ENCODE measurements at regions not wholly inside any gene's neighbourhood (a gene's known extent, or its start where the extent isn't known, plus 50 kb on each side); places are given as distances from the start of the nearest gene placed in this dataset.

- TF ChIP-seq, protein P1, sequence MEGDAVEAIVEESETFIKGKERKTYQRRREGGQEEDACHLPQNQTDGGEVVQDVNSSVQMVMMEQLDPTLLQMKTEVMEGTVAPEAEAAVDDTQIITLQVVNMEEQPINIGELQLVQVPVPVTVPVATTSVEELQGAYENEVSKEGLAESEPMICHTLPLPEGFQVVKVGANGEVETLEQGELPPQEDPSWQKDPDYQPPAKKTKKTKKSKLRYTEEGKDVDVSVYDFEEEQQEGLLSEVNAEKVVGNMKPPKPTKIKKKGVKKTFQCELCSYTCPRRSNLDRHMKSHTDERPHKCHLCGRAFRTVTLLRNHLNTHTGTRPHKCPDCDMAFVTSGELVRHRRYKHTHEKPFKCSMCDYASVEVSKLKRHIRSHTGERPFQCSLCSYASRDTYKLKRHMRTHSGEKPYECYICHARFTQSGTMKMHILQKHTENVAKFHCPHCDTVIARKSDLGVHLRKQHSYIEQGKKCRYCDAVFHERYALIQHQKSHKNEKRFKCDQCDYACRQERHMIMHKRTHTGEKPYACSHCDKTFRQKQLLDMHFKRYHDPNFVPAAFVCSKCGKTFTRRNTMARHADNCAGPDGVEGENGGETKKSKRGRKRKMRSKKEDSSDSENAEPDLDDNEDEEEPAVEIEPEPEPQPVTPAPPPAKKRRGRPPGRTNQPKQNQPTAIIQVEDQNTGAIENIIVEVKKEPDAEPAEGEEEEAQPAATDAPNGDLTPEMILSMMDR (IDR thresholded peaks at IDR 0.05) = no peak
- no peak for TF ChIP-seq POLR2A (IDR thresholded peaks at IDR 0.05)
- Histone ChIP-seq H3K36me3 (no peaks in the 10 kb centered on the region), H3K4me1 (no peaks in the 10 kb centered on the region), H3K27me3 (no peaks in the 10 kb centered on the region), H3K4me3 (no peak overlapping the region), H3K9me3 (no peaks in the 10 kb centered on the region), H3K27ac (no peak overlapping the region)
- no peak for DNase-seq
- intact Hi-C loops (cut with DNase I; ENCODE audit: low total_unique reads) = no loop called here
Observed at GRCh38 chr7:119578116-119578515, 694.9 kb upstream of the KCND2 start.

GRCh38 chr7:119594956-119595355 lies 678.0 kb upstream of the KCND2 start:
- Histone ChIP-seq H3K27me3 (no peaks in the 10 kb centered on the region), H3K4me1 (no peaks in the 10 kb centered on the region), H3K36me3 (no peaks in the 10 kb centered on the region), H3K9me3 (no peaks in the 10 kb centered on the region), H3K27ac (no peak overlapping the region), H3K4me3 (no peak overlapping the region)
- no peak for TF ChIP-seq POLR2A (IDR thresholded peaks at IDR 0.05)
- TF ChIP-seq, protein P1 (IDR thresholded peaks at IDR 0.05) = no peak
- intact Hi-C loops (cut with DNase I; ENCODE audit: low total_unique reads) = no loop called here
- no peak for DNase-seq

DNA sequence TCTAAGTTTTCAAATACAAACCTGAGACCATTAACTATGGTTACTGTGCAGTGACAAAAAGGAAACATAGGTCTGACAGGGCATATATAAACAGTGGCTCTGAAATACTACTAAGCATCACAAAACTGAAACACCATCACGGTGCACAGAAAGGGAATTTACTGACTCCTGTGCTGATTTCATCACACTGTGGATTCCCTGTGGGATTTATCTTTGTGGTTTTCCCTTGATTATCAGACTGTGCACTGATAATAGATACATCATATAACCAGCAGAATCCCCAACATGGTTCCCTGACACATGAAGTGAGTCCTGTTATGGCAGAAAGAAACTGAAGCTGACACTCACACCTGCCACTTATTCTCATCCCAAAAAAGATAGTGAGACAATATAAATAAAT lies 676.3 kb upstream of the KCND2 start:
- DNase-seq = no peak
- Histone ChIP-seq H3K9me3 (no peaks in the 10 kb centered on the region), H3K36me3 (no peaks in the 10 kb centered on the region), H3K4me3 (no peak overlapping the region), H3K4me1 (no peaks in the 10 kb centered on the region), H3K27me3 (no peaks in the 10 kb centered on the region), H3K27ac (no peak overlapping the region)
- TF ChIP-seq POLR2A (IDR thresholded peaks at IDR 0.05) = no peak
- TF ChIP-seq, protein P1 (IDR thresholded peaks at IDR 0.05) = no peak
- intact Hi-C loops (cut with DNase I; ENCODE audit: low total_unique reads) = no loop called here

- no peak overlapping the region for H3K27ac ChIP-seq
- no peak for DNase-seq
- intact Hi-C loops (cut with DNase I; ENCODE audit: low total_unique reads) = no loop called here
- TF ChIP-seq, protein P1 (IDR thresholded peaks at IDR 0.05) = no peak
- no peak for TF ChIP-seq POLR2A (IDR thresholded peaks at IDR 0.05)
- no peaks in the 10 kb centered on the region for H3K27me3 ChIP-seq
- no peaks in the 10 kb centered on the region for H3K9me3 ChIP-seq
- H3K4me1 ChIP-seq = no peaks in the 10 kb centered on the region
- H3K4me3 ChIP-seq = no peak overlapping the region
- no peaks in the 10 kb centered on the region for H3K36me3 ChIP-seq
Observed at GRCh38 chr7:119606297-119606696, 666.7 kb upstream of the KCND2 start.

GRCh38 chr7:119620769-119621168 lies 652.2 kb upstream of the KCND2 start:
- H3K9me3 ChIP-seq = no peaks in the 10 kb centered on the region
- TF ChIP-seq, protein P1 (IDR thresholded peaks at IDR 0.05) = no peak
- no peak for TF ChIP-seq POLR2A (IDR thresholded peaks at IDR 0.05)
- H3K36me3 ChIP-seq = no peaks in the 10 kb centered on the region
- no peaks in the 10 kb centered on the region for H3K4me1 ChIP-seq
- no peaks in the 10 kb centered on the region for H3K27me3 ChIP-seq
- no peak overlapping the region for H3K4me3 ChIP-seq
- intact Hi-C loops (cut with DNase I; ENCODE audit: low total_unique reads) = no loop called here
- no peak overlapping the region for H3K27ac ChIP-seq
- DNase-seq = no peak
